DND-41 (cell line): ENCODE measurements at regions not wholly inside any gene's neighbourhood (a gene's known extent, or its start where the extent isn't known, plus 50 kb on each side); places are given as distances from the start of the nearest gene placed in this dataset.

Experiments used
- EZH2 ChIP-seq: IDR thresholded peaks from 3 replicates; pipeline ENCODE4 v1.6.1; 2012; ENCODE audit warnings: borderline replicate concordance, low read depth, mild to moderate bottlenecking, moderate library complexity, low read length, inconsistent platforms; ENCODE audit not compliant: severe bottlenecking
- TF ChIP-seq, protein P1 (sequence below): IDR thresholded peaks from 2 replicates; pipeline ENCODE4 v1.5.1; 2012; ENCODE audit warnings: borderline replicate concordance, low read length, moderate library complexity, mild to moderate bottlenecking; ENCODE audit not compliant: poor library complexity, severe bottlenecking; ENCODE audit errors: extremely low read depth

DNA sequence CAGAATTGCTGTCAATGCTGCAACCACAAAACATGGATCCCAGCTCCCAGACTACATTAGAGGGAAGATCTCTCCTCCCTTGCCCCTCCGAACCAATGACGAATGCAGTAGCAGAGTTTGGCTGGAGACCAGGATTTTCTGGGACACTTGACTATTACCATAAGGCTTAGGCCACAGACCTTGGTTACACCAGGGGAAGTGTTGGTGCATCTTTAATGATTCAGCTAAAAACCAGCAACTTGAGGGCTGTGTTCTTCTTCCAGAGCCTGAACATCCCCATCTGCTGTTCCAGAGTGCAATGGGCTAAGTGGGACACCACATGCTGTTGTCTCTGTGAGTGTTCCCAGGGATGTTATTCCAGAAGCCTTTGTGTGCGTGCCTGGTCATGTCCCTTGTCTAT is 528.2 kb downstream of the LMO7 start:
- TF ChIP-seq, protein P1, sequence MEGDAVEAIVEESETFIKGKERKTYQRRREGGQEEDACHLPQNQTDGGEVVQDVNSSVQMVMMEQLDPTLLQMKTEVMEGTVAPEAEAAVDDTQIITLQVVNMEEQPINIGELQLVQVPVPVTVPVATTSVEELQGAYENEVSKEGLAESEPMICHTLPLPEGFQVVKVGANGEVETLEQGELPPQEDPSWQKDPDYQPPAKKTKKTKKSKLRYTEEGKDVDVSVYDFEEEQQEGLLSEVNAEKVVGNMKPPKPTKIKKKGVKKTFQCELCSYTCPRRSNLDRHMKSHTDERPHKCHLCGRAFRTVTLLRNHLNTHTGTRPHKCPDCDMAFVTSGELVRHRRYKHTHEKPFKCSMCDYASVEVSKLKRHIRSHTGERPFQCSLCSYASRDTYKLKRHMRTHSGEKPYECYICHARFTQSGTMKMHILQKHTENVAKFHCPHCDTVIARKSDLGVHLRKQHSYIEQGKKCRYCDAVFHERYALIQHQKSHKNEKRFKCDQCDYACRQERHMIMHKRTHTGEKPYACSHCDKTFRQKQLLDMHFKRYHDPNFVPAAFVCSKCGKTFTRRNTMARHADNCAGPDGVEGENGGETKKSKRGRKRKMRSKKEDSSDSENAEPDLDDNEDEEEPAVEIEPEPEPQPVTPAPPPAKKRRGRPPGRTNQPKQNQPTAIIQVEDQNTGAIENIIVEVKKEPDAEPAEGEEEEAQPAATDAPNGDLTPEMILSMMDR: no peak
- no peak for TF ChIP-seq EZH2
